ENCODE measurements at regions not wholly inside any gene's neighbourhood (a gene's known extent, or its start where the extent isn't known, plus 50 kb on each side); places are given as distances from the start of the nearest gene placed in this dataset.

GRCh38 chr16:66292241-66292935, 74.1 kb upstream of the CDH5 start:
- TF ChIP-seq POLR2AphosphoS5 (IDR thresholded peaks at IDR 0.05; ENCODE audit: low read depth) (no peak), CTCF (IDR thresholded peaks at IDR 0.05; ENCODE audit: insufficient read depth, low read length) (no peak), GABPA (IDR thresholded peaks at IDR 0.05; ENCODE audit: low read depth) (no peak), SPI1 (IDR thresholded peaks at IDR 0.05; ENCODE audit: borderline replicate concordance, low read depth) (no peak), REST (IDR thresholded peaks at IDR 0.05; ENCODE audit: insufficient replicate concordance, low read depth) (no peak)
